ENCODE measurements at regions not wholly inside any gene's neighbourhood (a gene's known extent, or its start where the extent isn't known, plus 50 kb on each side); places are given as distances from the start of the nearest gene placed in this dataset.

- no peak for TF ChIP-seq CTCF (IDR thresholded peaks at IDR 0.05)
- no peak for TF ChIP-seq POLR2A (IDR thresholded peaks at IDR 0.05)
These were observed 92.5 kb upstream of the ADGRL2 start for GRCh38 chr1:81708250-81708649.
